OCI-LY3 (cell line): ENCODE measurements at regions not wholly inside any gene's neighbourhood (a gene's known extent, or its start where the extent isn't known, plus 50 kb on each side); places are given as distances from the start of the nearest gene placed in this dataset.

Experiments
- H2AFZ ChIP-seq: fragments of 200-600, 300-600 bp; shearing (Covaris generic); 2 replicates; pipeline ENCODE4 v1.6.0; 2014; ENCODE audit warnings: antibody characterized with exemption, low read depth, low read length
- H3K27ac ChIP-seq: fragments of 200-600, 300-600 bp; sonication (generic); 2 replicates; pipeline ENCODE4 v1.5.1; 2014; ENCODE audit warnings: mild to moderate bottlenecking, low read length, moderate library complexity, mixed read lengths
- H3K27me3 ChIP-seq: fragments of 200-600, 300-600 bp; sonication (generic); 2 replicates; pipeline ENCODE4 v1.6.1; 2014; ENCODE audit warnings: low read depth, low read length, mixed read lengths
- H3K36me3 ChIP-seq: fragments of 200-600, 300-600 bp; sonication (generic); replicated peaks from 2 replicates; pipeline ENCODE3; 2014; ENCODE audit warnings: low read depth, low read length, mixed read lengths
- H3K4me1 ChIP-seq: fragments of 300-600, 200-600 bp; sonication (generic); 2 replicates; pipeline ENCODE4 v1.6.1; 2014; ENCODE audit warnings: low read length, mixed read lengths
- H3K4me2 ChIP-seq: fragments of 200-600, 300-600 bp; sonication (generic); 2 replicates; pipeline ENCODE4 v1.6.1; 2014; ENCODE audit warnings: low read length, mixed read lengths
- H3K4me3 ChIP-seq: fragments of 300-600, 200-600 bp; sonication (generic); 2 replicates; pipeline ENCODE4 v1.5.1; 2014; ENCODE audit warnings: antibody characterized with exemption, mild to moderate bottlenecking, low read length, moderate library complexity
- H3K79me2 ChIP-seq: fragments of 300-600, 200-600 bp; shearing (Covaris generic); 2 replicates; pipeline ENCODE4 v1.6.1; 2014; ENCODE audit warnings: mild to moderate bottlenecking, low read length, mixed read lengths
- H3K9ac ChIP-seq: fragments of 300-600, 200-600 bp; shearing (Covaris generic); 2 replicates; pipeline ENCODE4 v1.6.0; 2014; ENCODE audit warnings: mild to moderate bottlenecking, low read length, moderate library complexity
- H3K9me3 ChIP-seq: fragments of 200-600, 300-600 bp; shearing (Covaris generic); 2 replicates; pipeline ENCODE4 v1.6.1; 2014; ENCODE audit warnings: low read length, mixed read lengths; ENCODE audit not compliant: insufficient read depth
- H4K20me1 ChIP-seq: fragments of 200-600, 300-600 bp; sonication (generic); 2 replicates; pipeline ENCODE4 v1.6.1; 2016; ENCODE audit warnings: low read length, mixed read lengths; ENCODE audit not compliant: insufficient read depth
- CTCF ChIP-seq: fragments of 200-600, 300-600 bp; sonication (generic); IDR thresholded peaks from 2 replicates; pipeline ENCODE4 v1.5.1; 2014; ENCODE audit warnings: antibody characterized with exemption, low read length, low read depth
- EZH2phosphoT487 ChIP-seq: fragments of 200-600 bp; shearing (Covaris generic); IDR thresholded peaks from 2 replicates; pipeline ENCODE4 v1.6.1; 2018; ENCODE audit warnings: antibody characterized with exemption, mixed run types, low read depth

- Histone ChIP-seq H3K9ac (no peak overlapping the region), H3K4me2 (no peak overlapping the region), H3K4me1 (no peaks in the 10 kb centered on the region), H3K27ac (no peak overlapping the region), H2AFZ (no peak overlapping the region), H3K27me3 (no peaks in the 10 kb centered on the region), H3K36me3 (no peaks in the 10 kb centered on the region), H3K79me2 (no peaks in the 10 kb centered on the region), H3K4me3 (no peak overlapping the region), H4K20me1 (no peaks in the 10 kb centered on the region), H3K9me3 (no peaks in the 10 kb centered on the region)
- TF ChIP-seq EZH2phosphoT487 (no peak), CTCF (no peak)
These were observed 166.2 kb upstream of the GRIA4 start for GRCh38 chr11:105443623-105444022.

- H3K27ac ChIP-seq, result no peak overlapping the region
- H3K4me1 ChIP-seq, result no peaks in the 10 kb centered on the region
- no peak overlapping the region for H3K9ac ChIP-seq
- H3K27me3 ChIP-seq, result no peaks in the 10 kb centered on the region
- H3K4me2 ChIP-seq, result no peak overlapping the region
- H2AFZ ChIP-seq, result no peak overlapping the region
- no peak overlapping the region for H3K4me3 ChIP-seq
- H3K36me3 ChIP-seq, result no peaks in the 10 kb centered on the region
- no peak for TF ChIP-seq CTCF
- no peak for TF ChIP-seq EZH2phosphoT487
- H4K20me1 ChIP-seq, result no peaks in the 10 kb centered on the region
- H3K9me3 ChIP-seq, result no peaks in the 10 kb centered on the region
- H3K79me2 ChIP-seq, result no peaks in the 10 kb centered on the region
These were observed 177.5 kb upstream of the GRIA4 start for GRCh38 chr11:105432241-105432995.

- no peak overlapping the region for H3K9ac ChIP-seq
- H3K27ac ChIP-seq, result no peak overlapping the region
- TF ChIP-seq CTCF (no peak), EZH2phosphoT487 (no peak)
- no peaks in the 10 kb centered on the region for H4K20me1 ChIP-seq
- H3K4me2 ChIP-seq, result no peak overlapping the region
- no peaks in the 10 kb centered on the region for H3K9me3 ChIP-seq
- H3K27me3 ChIP-seq, result no peaks in the 10 kb centered on the region
- H2AFZ ChIP-seq, result no peak overlapping the region
- no peaks in the 10 kb centered on the region for H3K79me2 ChIP-seq
- H3K36me3 ChIP-seq, result no peaks in the 10 kb centered on the region
- H3K4me1 ChIP-seq, result no peaks in the 10 kb centered on the region
- H3K4me3 ChIP-seq, result no peak overlapping the region
These were observed 180.6 kb upstream of the GRIA4 start for GRCh38 chr11:105429096-105429910.

GRCh38 chr11:105407101-105407500 is 202.8 kb upstream of the GRIA4 start:
- Histone ChIP-seq H3K9ac (no peak overlapping the region), H3K36me3 (no peaks in the 10 kb centered on the region), H3K27ac (no peak overlapping the region), H3K4me1 (no peaks in the 10 kb centered on the region), H3K4me2 (no peak overlapping the region), H4K20me1 (no peaks in the 10 kb centered on the region), H3K9me3 (no peaks in the 10 kb centered on the region), H3K79me2 (no peaks in the 10 kb centered on the region), H3K27me3 (no peaks in the 10 kb centered on the region), H3K4me3 (no peak overlapping the region), H2AFZ (no peak overlapping the region)
- TF ChIP-seq CTCF, result no peak
- no peak for TF ChIP-seq EZH2phosphoT487
